CD14-positive monocyte (primary cell): ENCODE measurements at regions not wholly inside any gene's neighbourhood (a gene's known extent, or its start where the extent isn't known, plus 50 kb on each side); places are given as distances from the start of the nearest gene placed in this dataset.

ENCODE experiments used
- DNase-seq, 3 donors: peaks; one replicate each; pipeline ENCODE4 v3.0.0-alpha.2; 2011 to 2022
- H2AFZ ChIP-seq: 2 replicates; pipeline ENCODE4 v1.6.0; 2012; ENCODE audit warnings: mild to moderate bottlenecking, low read depth, low read length, inconsistent platforms; ENCODE audit not compliant: insufficient read depth, poor library complexity, severe bottlenecking
- H3K27ac ChIP-seq, 2 donors: 1 replicate in 1 of 2; 2 replicates in 1 of 2; pipeline ENCODE4 v1.5.1; 2012 to 2013; ENCODE audit warnings: low read length in 2 of 2, control low read depth in 1 of 2, inconsistent platforms in 1 of 2, low read depth in 1 of 2, mild to moderate bottlenecking in 1 of 2
- H3K27me3 ChIP-seq, 2 donors: one replicate each; pipeline versions ENCODE4 v1.6.0 to v1.6.1; 2011 to 2013; ENCODE audit warnings: low read length in 2 of 2; ENCODE audit not compliant: control insufficient read depth in 2 of 2, insufficient read depth in 2 of 2
- H3K36me3 ChIP-seq, 2 donors: replicated peaks in 1 of 2; 1 replicate in 1 of 2; 2 replicates in 1 of 2; pipeline versions ENCODE4 v1.5.1 to v1.6.1; 2012 to 2013; ENCODE audit warnings: low read length in 2 of 2, control low read depth in 1 of 2, inconsistent platforms in 1 of 2, mild to moderate bottlenecking in 1 of 2; ENCODE audit not compliant: insufficient read depth in 2 of 2, control insufficient read depth in 1 of 2
- H3K4me1 ChIP-seq, 2 donors: 1 replicate in 1 of 2; 2 replicates in 1 of 2; pipeline versions ENCODE4 v1.5.1 to v1.6.1; 2012 to 2013; ENCODE audit warnings: low read length in 2 of 2, control low read depth in 1 of 2, inconsistent platforms in 1 of 2, mild to moderate bottlenecking in 1 of 2, moderate library complexity in 1 of 2; ENCODE audit not compliant: insufficient read depth in 2 of 2, control insufficient read depth in 1 of 2
- H3K4me2 ChIP-seq: replicated peaks from 2 replicates; pipeline ENCODE3; 2012; ENCODE audit warnings: low read length, moderate library complexity, mild to moderate bottlenecking; ENCODE audit not compliant: poor library complexity, severe bottlenecking; ENCODE audit errors: extremely low read depth
- H3K4me3 ChIP-seq, 3 experiments: fragments of 200-600 bp in 1 of 3; sonication (generic) in 1 of 3; replicated peaks in 1 of 3; 1 replicate in 2 of 3; 2 replicates in 1 of 3; pipeline ENCODE4 v1.5.1; 2011 to 2013; ENCODE audit warnings: low read length in 3 of 3, mild to moderate bottlenecking in 3 of 3, control low read depth in 2 of 3, low read depth in 2 of 3, inconsistent platforms in 1 of 3, moderate library complexity in 1 of 3
- H3K79me2 ChIP-seq: 2 replicates; pipeline ENCODE4 v1.6.0; 2012; ENCODE audit warnings: mild to moderate bottlenecking, control low read depth, inconsistent platforms, low read length, moderate library complexity; ENCODE audit not compliant: insufficient read depth
- H3K9ac ChIP-seq: 2 replicates; pipeline ENCODE4 v1.6.0; 2017; ENCODE audit warnings: low read length, mild to moderate bottlenecking; ENCODE audit not compliant: insufficient read depth, poor library complexity, severe bottlenecking
- H3K9me3 ChIP-seq, 2 donors: replicated peaks in 1 of 2; 1 replicate in 1 of 2; 2 replicates in 1 of 2; pipeline versions ENCODE4 v1.5.1 to v1.6.1; 2012 to 2013; ENCODE audit warnings: low read length in 2 of 2, control low read depth in 1 of 2; ENCODE audit not compliant: control insufficient read depth in 1 of 2, insufficient read depth in 1 of 2
- H4K20me1 ChIP-seq: 2 replicates; pipeline ENCODE4 v1.6.0; 2012; ENCODE audit warnings: mild to moderate bottlenecking, low read length, control low read depth, moderate library complexity; ENCODE audit not compliant: insufficient read depth
- H3K27ac Mint-ChIP-seq, 7 donors: one replicate each; pipeline ENCODE4 v1.8.0; 2020; ENCODE audit warnings: mild to moderate bottlenecking in 7 of 7, mixed read lengths in 7 of 7, moderate library complexity in 6 of 7, inconsistent platforms in 2 of 7
- H3K27me3 Mint-ChIP-seq, 3 donors: one replicate each; pipeline ENCODE4 v1.8.0; 2021 to 2022; ENCODE audit warnings: low read depth in 3 of 3, mild to moderate bottlenecking in 3 of 3, mixed read lengths in 3 of 3, moderate library complexity in 3 of 3, inconsistent platforms in 1 of 3
- H3K36me3 Mint-ChIP-seq, 2 donors: one replicate each; pipeline ENCODE4 v1.8.0; 2020; ENCODE audit warnings: mixed read lengths in 2 of 2, inconsistent platforms in 1 of 2, mild to moderate bottlenecking in 1 of 2
- H3K4me1 Mint-ChIP-seq: one replicate; pipeline ENCODE4 v1.8.0; 2020; ENCODE audit warnings: mild to moderate bottlenecking, mixed read lengths
- H3K4me3 Mint-ChIP-seq, 2 donors: one replicate each; pipeline ENCODE4 v1.8.0; 2020; ENCODE audit warnings: mild to moderate bottlenecking in 2 of 2, mixed read lengths in 2 of 2, moderate library complexity in 1 of 2
- H3K9me3 Mint-ChIP-seq, 7 donors: one replicate each; pipeline ENCODE4 v1.8.0; 2020 to 2022; ENCODE audit warnings: mixed read lengths in 7 of 7, mild to moderate bottlenecking in 6 of 7, moderate library complexity in 6 of 7, inconsistent platforms in 2 of 7
- CTCF ChIP-seq: fragments of 200-600 bp; IDR thresholded peaks from one replicate; pipeline ENCODE4 v1.8.0; 2022; ENCODE audit warnings: antibody characterized with exemption, mild to moderate bottlenecking
- intact Hi-C, 2 donors: fragments of 100-400 bp; cut with micrococcal nuclease; formaldehyde crosslinking; loops; one replicate each; pipeline versions ENCODE4 v1.15.0 to v1.15.1; 2023

GRCh38 chr4:84269536-84270044 lies 229.5 kb downstream of the NKX6-1 start:
- TF ChIP-seq CTCF = no peak

GRCh38 chr4:84264652-84265051 lies 234.4 kb downstream of the NKX6-1 start:
- Mint-ChIP-seq H3K27me3 (no peaks in the 10 kb centered on the region), H3K36me3 (no peaks in the 10 kb centered on the region), H3K9me3 (peaks cover 0 to 7% (median 2%) of the 10 kb centered on the region in 7 donors), H3K27ac (no peak overlapping the region), H3K4me3 (no peak overlapping the region), H3K4me1 (no peaks in the 10 kb centered on the region)
- intact Hi-C loops = no loop called here
- H3K9ac ChIP-seq = no peak overlapping the region
- no peaks in the 10 kb centered on the region for H3K79me2 ChIP-seq
- no peak overlapping the region for H3K4me2 ChIP-seq
- no peaks in the 10 kb centered on the region for H3K36me3 ChIP-seq
- no peak overlapping the region for H3K4me3 ChIP-seq
- no peak for TF ChIP-seq CTCF
- no peak for DNase-seq
- no peaks in the 10 kb centered on the region for H3K9me3 ChIP-seq
- no peaks in the 10 kb centered on the region for H4K20me1 ChIP-seq
- H3K4me1 ChIP-seq = no peaks in the 10 kb centered on the region
- H2AFZ ChIP-seq = no peak overlapping the region
- no peaks in the 10 kb centered on the region for H3K27me3 ChIP-seq
- H3K27ac ChIP-seq = no peak overlapping the region

More at GRCh38 chr4:84269536-84270044, 229.5 kb downstream of the NKX6-1 start:
- Histone ChIP-seq H3K4me1 (no peaks in the 10 kb centered on the region), H3K79me2 (no peaks in the 10 kb centered on the region), H3K4me2 (no peak overlapping the region), H2AFZ (no peak overlapping the region), H3K36me3 (no peaks in the 10 kb centered on the region), H3K27ac (no peak overlapping the region), H3K27me3 (no peaks in the 10 kb centered on the region), H3K4me3 (no peak overlapping the region), H4K20me1 (no peaks in the 10 kb centered on the region), H3K9ac (no peak overlapping the region), H3K9me3 (no peaks in the 10 kb centered on the region)
- Mint-ChIP-seq H3K4me3 (no peak overlapping the region), H3K9me3 (peaks cover 0 to 1% (median 0%) of the 10 kb centered on the region in 7 donors), H3K27ac (no peak overlapping the region), H3K27me3 (peaks cover 0 to 2% (median 1%) of the 10 kb centered on the region in 3 donors), H3K4me1 (no peaks in the 10 kb centered on the region), H3K36me3 (no peaks in the 10 kb centered on the region)
- no peak for DNase-seq
- intact Hi-C loops = no loop called here
